Transverse colon (tissue), 4 donors: ENCODE measurements at regions not wholly inside any gene's neighbourhood (a gene's known extent, or its start where the extent isn't known, plus 50 kb on each side); places are given as distances from the start of the nearest gene placed in this dataset.
"Not testable (repeated sequence)": the region's sequence is repeated elsewhere in the genome, so short reads cannot be mapped to it uniquely, and the experiment has no call there.

Experiments
- DNase-seq: peaks from one replicate; pipeline ENCODE4 v3.0.0-alpha.2; 2019
- H3K27ac ChIP-seq, 4 donors: fragments of 200-600 bp; sonication (generic); 2 replicates each; pipeline ENCODE4 v1.5.1; 2016 to 2018; ENCODE audit warnings: inconsistent platforms in 4 of 4
- H3K27me3 ChIP-seq: fragments of 200-600 bp; sonication (generic); 2 replicates; pipeline ENCODE4 v1.5.1; 2017; ENCODE audit warnings: inconsistent platforms
- H3K36me3 ChIP-seq, 4 donors: fragments of 200-600 bp; sonication (generic); 2 replicates each; pipeline ENCODE4 v1.5.1; 2017 to 2019; ENCODE audit warnings: inconsistent platforms in 4 of 4
- H3K4me1 ChIP-seq, 4 donors: fragments of 200-600 bp; sonication (generic); 2 replicates each; pipeline ENCODE4 v1.5.1; 2017 to 2020; ENCODE audit warnings: inconsistent platforms in 4 of 4
- H3K4me3 ChIP-seq, 4 donors: fragments of 200-600 bp; sonication (generic); 1 replicate in 1 of 4; 2 replicates in 3 of 4; pipeline versions ENCODE4 v1.5.1 to v1.6.1; 2017 to 2019; ENCODE audit warnings: inconsistent platforms in 4 of 4
- H3K9me3 ChIP-seq, 2 donors: fragments of 200-600 bp; sonication (generic); 2 replicates each; pipeline ENCODE4 v1.5.1; 2017 to 2019; ENCODE audit warnings: inconsistent platforms in 2 of 2
- CTCF ChIP-seq, 5 experiments: fragments of 200-600 bp in 3 of 5; fragments of 450-650 bp in 2 of 5; sonication (generic) in 3 of 5; IDR thresholded peaks; 1 replicate in 2 of 5; 2 replicates in 3 of 5; pipeline ENCODE4 v1.5.1; 2016 to 2017; ENCODE audit warnings: antibody characterized with exemption in 5 of 5, inconsistent platforms in 3 of 5, mild to moderate bottlenecking in 2 of 5, moderate library complexity in 1 of 5
- EP300 ChIP-seq: sonication (generic); formaldehyde crosslinking; IDR thresholded peaks from one replicate; pipeline ENCODE4 v1.6.1; 2017; ENCODE audit warnings: antibody characterized with exemption, low read depth
- POLR2A ChIP-seq: fragments of 450-650 bp; IDR thresholded peaks from one replicate; pipeline ENCODE4 v1.6.1; 2016; ENCODE audit warnings: antibody characterized with exemption, mild to moderate bottlenecking, moderate library complexity
- POLR2AphosphoS5 ChIP-seq, 3 donors: sonication (generic); formaldehyde crosslinking; IDR thresholded peaks; one replicate each; pipeline ENCODE4 v1.6.1; 2016; ENCODE audit warnings: antibody characterized with exemption in 3 of 3
- WGBS, 2 donors: methylation state at CpG; one replicate each; pipeline ENCODE4 v1.1.5; 2018; ENCODE audit warnings: low coverage in 1 of 2; 5-methylcytosine and 5-hydroxymethylcytosine counted together
- in situ Hi-C, 4 donors: fragments of 200-750 bp; cut with MboI; loops; one replicate each; pipeline versions ENCODE4 v1.15.0 to v1.15.1; 2017; ENCODE audit warnings: low sequenced_read_pairs in 3 of 4, low pct_ligation_motif_present in 1 of 4, low pct_unique_long_range_greater_than_20kb in 1 of 4
- intact Hi-C: fragments of 100-400 bp; cut with DNase I; formaldehyde crosslinking; loops from one replicate; pipeline ENCODE4 v1.15.1; 2023; ENCODE audit warnings: low total_unique reads

GRCh38 chr14:28999656-29000055 is 233.1 kb downstream of the FOXG1 start:
- in situ Hi-C loops (no loop called here), intact Hi-C loops (no loop called here)
- no peaks in the 10 kb centered on the region for H3K36me3 ChIP-seq
- no peaks in the 10 kb centered on the region for H3K27me3 ChIP-seq
- no peak overlapping the region for H3K4me3 ChIP-seq
- H3K27ac ChIP-seq = no peak overlapping the region
- no peak for TF ChIP-seq CTCF (IDR thresholded peaks at IDR 0.05)
- TF ChIP-seq POLR2AphosphoS5 (IDR thresholded peaks at IDR 0.05) = no peak
- TF ChIP-seq POLR2A = no peak
- no peak for TF ChIP-seq EP300
- WGBS, 2 donors = 84 to 91% methylated on average over 1 of the region's 1 CpG
- no peak for DNase-seq
- H3K4me1 ChIP-seq = no peaks in the 10 kb centered on the region
- H3K9me3 ChIP-seq = no peaks in the 10 kb centered on the region

GRCh38 chr14:29005647-29006046 is 239.1 kb downstream of the FOXG1 start:
- no peak overlapping the region for H3K27ac ChIP-seq
- WGBS, 2 donors = 86 to 89% methylated on average over 4 of the region's 4 CpGs
- no peaks in the 10 kb centered on the region for H3K4me1 ChIP-seq
- DNase-seq = no peak
- TF ChIP-seq EP300 = no peak
- no peak for TF ChIP-seq CTCF (IDR thresholded peaks at IDR 0.05)
- TF ChIP-seq POLR2AphosphoS5 (IDR thresholded peaks at IDR 0.05) = no peak
- TF ChIP-seq POLR2A = no peak
- peaks cover 0 to 2% of the 10 kb centered on the region in 2 donors for H3K9me3 ChIP-seq
- intact Hi-C loops (no loop called here), in situ Hi-C loops (no loop called here)
- H3K27me3 ChIP-seq = no peaks in the 10 kb centered on the region
- H3K4me3 ChIP-seq = no peak overlapping the region
- H3K36me3 ChIP-seq = no peaks in the 10 kb centered on the region

GRCh38 chr14:29007990-29008389 is 241.4 kb downstream of the FOXG1 start:
- Histone ChIP-seq H3K27me3 (no peaks in the 10 kb centered on the region), H3K27ac (no peak overlapping the region), H3K4me3 (no peak overlapping the region), H3K4me1 (no peaks in the 10 kb centered on the region), H3K36me3 (no peaks in the 10 kb centered on the region), H3K9me3 (peaks cover 0 to 2% of the 10 kb centered on the region in 2 donors)
- DNase-seq = no peak
- in situ Hi-C loops (no loop called here), intact Hi-C loops (no loop called here)
- TF ChIP-seq POLR2AphosphoS5 (IDR thresholded peaks at IDR 0.05) (no peak), CTCF (IDR thresholded peaks at IDR 0.05) (no peak), EP300 (no peak), POLR2A (no peak)
- WGBS, 2 donors = 32 to 36% methylated on average over 2 of the region's 2 CpGs

GRCh38 chr14:29016050-29016900 is 249.7 kb downstream of the FOXG1 start:
- Histone ChIP-seq H3K27ac (no peak overlapping the region), H3K36me3 (no peaks in the 10 kb centered on the region), H3K4me1 (no peaks in the 10 kb centered on the region), H3K4me3 (no peak overlapping the region), H3K27me3 (no peaks in the 10 kb centered on the region), H3K9me3 (no peaks in the 10 kb centered on the region)
- intact Hi-C loops = no loop called here
- in situ Hi-C loops = no loop called here
- TF ChIP-seq POLR2AphosphoS5 (IDR thresholded peaks at IDR 0.05) (no peak), CTCF (IDR thresholded peaks at IDR 0.05) (peak in 2 of 5 experiments; percentile 11 to 30)
- whole genome bisulfite sequencing, 2 donors = 59 to 79% methylated on average over 3 to 10 of the region's 10 CpGs
- DNase-seq = no peak

GRCh38 chr14:29023505-29023904 is 256.9 kb downstream of the FOXG1 start:
- H3K27ac ChIP-seq, in situ Hi-C loops, H3K9me3 ChIP-seq, H3K4me1 ChIP-seq, intact Hi-C loops, H3K27me3 ChIP-seq, DNase-seq, H3K4me3 ChIP-seq, H3K36me3 ChIP-seq: not testable (repeated sequence)

- H3K36me3 ChIP-seq, DNase-seq, in situ Hi-C loops, intact Hi-C loops, H3K4me1 ChIP-seq, H3K9me3 ChIP-seq, H3K27me3 ChIP-seq, H3K27ac ChIP-seq, H3K4me3 ChIP-seq: not testable (repeated sequence)
- WGBS, 2 donors = 59 to 67% methylated on average over 3 of the region's 3 CpGs
Measured at GRCh38 chr14:29027441-29027840, 260.9 kb downstream of the FOXG1 start.
